IMR-90 (cell line): ENCODE measurements at regions not wholly inside any gene's neighbourhood (a gene's known extent, or its start where the extent isn't known, plus 50 kb on each side); places are given as distances from the start of the nearest gene placed in this dataset.

Experiments
- ATAC-seq: fragments of 200-7000 bp; cut with Tn5 transposase; 2 replicates; pipeline ENCODE4 v1.9.1; 2020; ENCODE audit warnings: low read depth, mild to moderate bottlenecking, moderate library complexity
- BruUV-seq: library from RNA; stranded (reverse); fragments of 400-500 nt; replicated peaks from 2 replicates; lab custom pipeline; 2021; lab: Mats Ljungman, UMichigan
- CTCF ChIA-PET: fragments of 300-600 bp; formaldehyde crosslinking; extraction: SDS; loops from one replicate; lab custom pipeline; 2021; ENCODE audit warnings: antibody characterized with exemption; lab: Yijun Ruan, JAX
- POLR2A ChIA-PET: fragments of 300-600 bp; sonication (Branson Sonifier 250); formaldehyde crosslinking; loops from one replicate; lab custom pipeline; 2022; ENCODE audit warnings: antibody characterized with exemption; ENCODE audit not compliant: unreplicated experiment; lab: Charles Lee
- DNase-seq: peaks from one replicate; pipeline ENCODE4 v3.0.0; 2013
- H2AFZ ChIP-seq: replicated peaks from 2 replicates; pipeline ENCODE3; 2013; ENCODE audit warnings: low read length, mild to moderate bottlenecking; ENCODE audit not compliant: poor library complexity
- H2AK5ac ChIP-seq: 2 replicates; pipeline ENCODE4 v1.6.1; 2013; ENCODE audit warnings: low read depth, low read length, inconsistent platforms
- H2AK9ac ChIP-seq: replicated peaks from 2 replicates; pipeline ENCODE3; 2013; ENCODE audit warnings: mild to moderate bottlenecking, low read depth, low read length, moderate library complexity; ENCODE audit not compliant: poor library complexity
- H2BK120ac ChIP-seq: 2 replicates; pipeline ENCODE4 v1.6.1; 2013; ENCODE audit warnings: low read depth, low read length, inconsistent platforms
- H2BK15ac ChIP-seq: 3 replicates; pipeline ENCODE4 v1.6.1; 2013; ENCODE audit warnings: low read depth, low read length, inconsistent platforms
- H2BK20ac ChIP-seq: 2 replicates; pipeline ENCODE4 v1.6.1; 2013; ENCODE audit warnings: low read depth, mild to moderate bottlenecking, inconsistent platforms, low read length, moderate library complexity
- H2BK5ac ChIP-seq: 2 replicates; pipeline ENCODE4 v1.6.1; 2013; ENCODE audit warnings: mild to moderate bottlenecking, low read depth, low read length, inconsistent platforms; ENCODE audit not compliant: poor library complexity, severe bottlenecking
- H3K14ac ChIP-seq: replicated peaks from 2 replicates; pipeline ENCODE4 v1.6.1; 2013; ENCODE audit warnings: low read depth, low read length, inconsistent platforms
- H3K18ac ChIP-seq: 2 replicates; pipeline ENCODE4 v1.6.1; 2013; ENCODE audit warnings: low read depth, low read length, control low read depth
- H3K23ac ChIP-seq: 2 replicates; pipeline ENCODE4 v1.6.1; 2013; ENCODE audit warnings: low read depth, low read length, inconsistent platforms
- H3K27ac ChIP-seq: 2 replicates; pipeline ENCODE4 v1.5.1; 2013; ENCODE audit warnings: mild to moderate bottlenecking, control low read depth, low read length; ENCODE audit not compliant: insufficient read depth
- H3K27me3 ChIP-seq: 2 replicates; pipeline ENCODE4 v1.6.1; 2013; ENCODE audit warnings: low read length; ENCODE audit not compliant: control insufficient read depth, insufficient read depth
- H3K36me3 ChIP-seq: 2 replicates; pipeline ENCODE4 v1.6.1; 2013; ENCODE audit warnings: low read length, mixed read lengths; ENCODE audit not compliant: control insufficient read depth, insufficient read depth
- H3K4ac ChIP-seq: 2 replicates; pipeline ENCODE4 v1.6.1; 2013; ENCODE audit warnings: low read depth, low read length, inconsistent platforms
- H3K4me1 ChIP-seq: 2 replicates; pipeline ENCODE4 v1.6.1; 2013; ENCODE audit warnings: low read length, mixed read lengths; ENCODE audit not compliant: control insufficient read depth, insufficient read depth
- H3K4me2 ChIP-seq: 2 replicates; pipeline ENCODE4 v1.6.1; 2013; ENCODE audit warnings: low read depth, mild to moderate bottlenecking, control low read depth, low read length, moderate library complexity
- H3K4me3 ChIP-seq: 2 replicates; pipeline ENCODE4 v1.5.1; 2013; ENCODE audit warnings: low read depth, mild to moderate bottlenecking, control low read depth, low read length, moderate library complexity; ENCODE audit not compliant: insufficient read depth
- H3K56ac ChIP-seq: 2 replicates; pipeline ENCODE4 v1.6.1; 2013; ENCODE audit warnings: low read length, inconsistent platforms; ENCODE audit not compliant: insufficient read depth; ENCODE audit errors: extremely low read depth
- H3K79me1 ChIP-seq, 2 experiments: 2 replicates each; pipeline ENCODE4 v1.6.1; 2013; ENCODE audit warnings: low read length in 2 of 2, inconsistent platforms in 1 of 2, low read depth in 1 of 2
- H3K9ac ChIP-seq: 2 replicates; pipeline ENCODE4 v1.6.1; 2013; ENCODE audit warnings: low read depth, low read length, control low read depth
- H3K9me1 ChIP-seq: 2 replicates; pipeline ENCODE4 v1.6.1; 2013; ENCODE audit warnings: low read length, inconsistent platforms; ENCODE audit not compliant: insufficient read depth
- H3K9me3 ChIP-seq: 2 replicates; pipeline ENCODE4 v1.6.1; 2013; ENCODE audit warnings: low read length; ENCODE audit not compliant: control insufficient read depth, insufficient read depth
- H4K20me1 ChIP-seq: 2 replicates; pipeline ENCODE4 v1.6.1; 2013; ENCODE audit warnings: low read length, inconsistent platforms; ENCODE audit not compliant: insufficient read depth
- H4K5ac ChIP-seq: 2 replicates; pipeline ENCODE4 v1.6.1; 2013; ENCODE audit warnings: mild to moderate bottlenecking, low read depth, low read length, control low read depth
- H4K8ac ChIP-seq, 2 experiments: 2 replicates each; pipeline ENCODE4 v1.6.1; 2013; ENCODE audit warnings: low read depth in 2 of 2, low read length in 2 of 2, control low read depth in 1 of 2, inconsistent platforms in 1 of 2
- H4K91ac ChIP-seq: 2 replicates; pipeline ENCODE4 v1.6.1; 2013; ENCODE audit warnings: low read depth, low read length, inconsistent platforms; ENCODE audit not compliant: insufficient read depth
- BHLHE40 ChIP-seq: fragments of 150-350 bp; IDR thresholded peaks from 2 replicates; pipeline ENCODE4 v1.6.1; 2016; ENCODE audit warnings: mild to moderate bottlenecking, low read depth, low read length
- CEBPB ChIP-seq: IDR thresholded peaks from 2 replicates; pipeline ENCODE4 v1.6.1; 2012; ENCODE audit warnings: low read depth, low read length, improper control_type of control experiment
- CTCF ChIP-seq: conservative IDR thresholded peaks from 2 replicates; pipeline ENCODE4 v1.5.1; 2012; ENCODE audit warnings: mild to moderate bottlenecking, low read depth, low read length, improper control_type of control experiment
- ELK1 ChIP-seq: fragments of 150-350 bp; IDR thresholded peaks from 2 replicates; pipeline ENCODE4 v1.6.1; 2016; ENCODE audit warnings: low read depth, mild to moderate bottlenecking, low read length, moderate library complexity, borderline replicate concordance
- MXI1 ChIP-seq: IDR thresholded peaks from 2 replicates; pipeline ENCODE4 v1.6.1; 2012; ENCODE audit warnings: low read depth, mild to moderate bottlenecking, low read length, moderate library complexity, borderline replicate concordance
- RCOR1 ChIP-seq: IDR thresholded peaks from 2 replicates; pipeline ENCODE4 v1.6.1; 2012; ENCODE audit warnings: mild to moderate bottlenecking, low read length, improper control_type of control experiment; ENCODE audit not compliant: insufficient replicate concordance
- USF2 ChIP-seq: fragments of 150-350 bp; IDR thresholded peaks from 2 replicates; pipeline ENCODE4 v1.6.1; 2017; ENCODE audit warnings: mild to moderate bottlenecking, antibody characterized with exemption, low read length, low read depth
- WGBS, 2 experiments: methylation state at CpG; one replicate each; pipeline versions ENCODE4 v1.1.5 to v1.1.7; 2013; ENCODE audit warnings: missing lambda C conversion rate in 2 of 2; ENCODE audit not compliant: insufficient read length in 1 of 2; ENCODE audit errors: extremely low coverage in 2 of 2; 5-methylcytosine and 5-hydroxymethylcytosine counted together
- dilution Hi-C: fragments of 300-500 bp; cut with HindIII; formaldehyde crosslinking; loops from one replicate; pipeline ENCODE4 v1.14.3; 2018; ENCODE audit warnings: low sequenced_read_pairs; ENCODE audit not compliant: unreplicated experiment
- in situ Hi-C: fragments of 300-500 bp; cut with MboI; formaldehyde crosslinking; loops from 3 replicates; pipeline ENCODE4 v1.14.3; 2019; ENCODE audit warnings: low sequenced_read_pairs, inconsistent platforms, mixed read lengths
- intact Hi-C: fragments of 100-400 bp; cut with micrococcal nuclease; formaldehyde crosslinking; loops from 2 replicates; pipeline ENCODE4 v1.10.0; 2022

GRCh38 chr11:28628412-28628811 lies 520.2 kb downstream of the METTL15 start:
- ChIA-PET CTCF (interaction anchor here (0.7 kb wide), 1 partner anchor 392 kb away, joined by 6 read pairs; no protein-coding TSS in a partner anchor), POLR2A (no interaction called here)
- Histone ChIP-seq H3K4ac (no peak overlapping the region), H4K91ac (no peak overlapping the region), H3K18ac (no peak overlapping the region), H3K4me2 (no peak overlapping the region), H2AK9ac (no peak overlapping the region), H2BK120ac (no peak overlapping the region), H4K20me1 (no peaks in the 10 kb centered on the region), H4K8ac (no peak overlapping the region), H3K9me3 (no peaks in the 10 kb centered on the region), H3K4me1 (peaks cover 2% of the 10 kb centered on the region; the same call in 1 of the 2 replicates), H2BK15ac (no peak overlapping the region), H3K14ac (no peak overlapping the region), H2AFZ (no peak overlapping the region), H3K9ac (no peak overlapping the region), H3K27ac (no peak overlapping the region), H4K5ac (no peak overlapping the region), H3K9me1 (peaks cover 7% of the 10 kb centered on the region), H3K56ac (no peak overlapping the region), H2BK5ac (no peak overlapping the region), H3K23ac (no peak overlapping the region), H2BK20ac (no peak overlapping the region), H2AK5ac (no peak overlapping the region), H3K4me3 (no peak overlapping the region), H3K79me1 (no peaks in the 10 kb centered on the region), H3K27me3 (no peaks in the 10 kb centered on the region), H3K36me3 (no peaks in the 10 kb centered on the region)
- in situ Hi-C loops, result no loop called here
- no CpG with 5 or more reads among the region's 4 CpGs for WGBS, 2 experiments
- TF ChIP-seq CEBPB, result no peak
- no peak for TF ChIP-seq RCOR1
- TF ChIP-seq USF2, result no peak
- no peak for TF ChIP-seq CTCF
- no peak for TF ChIP-seq BHLHE40
- TF ChIP-seq MXI1, result no peak
- no peak for TF ChIP-seq ELK1
- BruUV-seq, result no TSS peak
- DNase-seq, result no peak
- dilution Hi-C loops, result no loop called here
- intact Hi-C loops, result no loop called here
- no peak for ATAC-seq
